GM18951 (cell line): ENCODE measurements at regions not wholly inside any gene's neighbourhood (a gene's known extent, or its start where the extent isn't known, plus 50 kb on each side); places are given as distances from the start of the nearest gene placed in this dataset.
"Not testable (repeated sequence)": the region's sequence is repeated elsewhere in the genome, so short reads cannot be mapped to it uniquely, and the experiment has no call there.

Experiments used
- POLR2A ChIP-seq: IDR thresholded peaks from 4 replicates; pipeline ENCODE4 v1.6.1; 2011; ENCODE audit warnings: mild to moderate bottlenecking; ENCODE audit not compliant: insufficient read length, insufficient read depth; ENCODE audit errors: extremely low read depth
- in situ Hi-C: fragments of 300-500 bp; cut with MboI; formaldehyde crosslinking; loops from one replicate; pipeline ENCODE4 v1.12.0; 2022; ENCODE audit warnings: low sequenced_read_pairs, mixed read lengths, inconsistent platforms; ENCODE audit not compliant: unreplicated experiment

GRCh38 chr11:88061111-88061510 is 114.1 kb downstream of the RAB38 start:
- in situ Hi-C loops, result no loop called here
- TF ChIP-seq POLR2A, result no peak

- in situ Hi-C loops, result no loop called here
- no peak for TF ChIP-seq POLR2A
These were observed 115.9 kb downstream of the RAB38 start for GRCh38 chr11:88059326-88059725.

GRCh38 chr11:88051396-88051795 is 123.8 kb downstream of the RAB38 start:
- no peak for TF ChIP-seq POLR2A
- in situ Hi-C loops, result no loop called here

- in situ Hi-C loops, result no loop called here
- TF ChIP-seq POLR2A, result no peak
These were observed 125.0 kb downstream of the RAB38 start for GRCh38 chr11:88050247-88050646.

- in situ Hi-C loops, result not testable (repeated sequence)
These were observed 130.0 kb downstream of the RAB38 start for GRCh38 chr11:88045288-88045687.

- in situ Hi-C loops, result not testable (repeated sequence)
These were observed 130.6 kb downstream of the RAB38 start for GRCh38 chr11:88044658-88045057.

GRCh38 chr11:88043149-88043548 is 132.1 kb downstream of the RAB38 start:
- TF ChIP-seq POLR2A, result no peak
- in situ Hi-C loops, result no loop called here

- no peak for TF ChIP-seq POLR2A
- in situ Hi-C loops, result no loop called here
These were observed 132.6 kb downstream of the RAB38 start for GRCh38 chr11:88042647-88043046.

GRCh38 chr11:88042238-88042637 is 133.0 kb downstream of the RAB38 start:
- in situ Hi-C loops, result no loop called here
- no peak for TF ChIP-seq POLR2A

- in situ Hi-C loops, result no loop called here
- TF ChIP-seq POLR2A, result no peak
These were observed 133.6 kb downstream of the RAB38 start for GRCh38 chr11:88041679-88042078.

- in situ Hi-C loops, result no loop called here
- no peak for TF ChIP-seq POLR2A
These were observed 135.1 kb downstream of the RAB38 start for GRCh38 chr11:88040148-88040496.

GRCh38 chr11:88039476-88040147 is 135.6 kb downstream of the RAB38 start:
- no peak for TF ChIP-seq POLR2A
- in situ Hi-C loops, result no loop called here

- TF ChIP-seq POLR2A, result no peak
- in situ Hi-C loops, result no loop called here
These were observed 137.2 kb downstream of the RAB38 start for GRCh38 chr11:88038063-88038462.

GRCh38 chr11:88036701-88037100 is 138.5 kb downstream of the RAB38 start:
- TF ChIP-seq POLR2A, result no peak
- in situ Hi-C loops, result no loop called here

- in situ Hi-C loops, result no loop called here
- no peak for TF ChIP-seq POLR2A
These were observed 140.0 kb downstream of the RAB38 start for GRCh38 chr11:88035271-88035670.
